ENCODE measurements at regions not wholly inside any gene's neighbourhood (a gene's known extent, or its start where the extent isn't known, plus 50 kb on each side); places are given as distances from the start of the nearest gene placed in this dataset.

DNA sequence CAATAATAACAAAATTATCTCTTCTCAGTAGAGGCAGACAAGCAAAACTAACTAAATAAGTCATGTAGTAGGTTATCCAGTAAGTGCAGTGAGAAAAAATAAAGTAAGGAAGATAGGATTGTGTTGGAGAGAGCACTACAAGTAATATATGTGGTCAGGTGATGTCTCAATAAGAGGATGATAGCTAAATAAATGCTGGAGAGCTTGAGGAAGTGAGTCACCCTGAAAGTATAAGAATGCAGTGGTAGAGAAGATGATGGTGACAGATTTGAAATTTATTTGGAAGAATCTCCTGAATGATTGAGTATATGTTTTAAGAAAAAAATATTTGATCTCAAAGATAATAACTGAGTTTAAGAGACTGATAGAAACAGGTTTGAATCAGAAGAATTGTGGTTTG is 152.2 kb upstream of the PRR20A start:
- no peak for TF ChIP-seq SPI1 (IDR thresholded peaks at IDR 0.05; ENCODE audit: low read depth, low read length)
- no peak for TF ChIP-seq POLR2A (IDR thresholded peaks at IDR 0.05; ENCODE audit: low read depth, low read length)
